HG03139 (cell line): ENCODE measurements at regions not wholly inside any gene's neighbourhood (a gene's known extent, or its start where the extent isn't known, plus 50 kb on each side); places are given as distances from the start of the nearest gene placed in this dataset.

Experiments
- ATAC-seq: cut with Tn5 transposase; IDR thresholded peaks from one replicate; pipeline ENCODE4 v1.9.1; 2021; ENCODE audit not compliant: unreplicated experiment

GRCh38 chr17:73694491-73694890, 50.2 kb upstream of the SDK2 start:
- ATAC-seq: no peak

- ATAC-seq: no peak
These were observed 50.9 kb upstream of the SDK2 start for GRCh38 chr17:73695035-73695738.

GRCh38 chr17:73696251-73696650, 52.0 kb upstream of the SDK2 start:
- no peak for ATAC-seq

- no peak for ATAC-seq
These were observed 53.6 kb upstream of the SDK2 start for GRCh38 chr17:73697872-73698271.

GRCh38 chr17:73698966-73699365, 54.7 kb upstream of the SDK2 start:
- no peak for ATAC-seq

- ATAC-seq: no peak
These were observed 57.5 kb upstream of the SDK2 start for GRCh38 chr17:73701701-73702100.

- ATAC-seq: no peak
These were observed 58.9 kb upstream of the SDK2 start for GRCh38 chr17:73703192-73703591.

- ATAC-seq: no peak
These were observed 59.7 kb upstream of the SDK2 start for GRCh38 chr17:73703917-73704316.

GRCh38 chr17:73705594-73705993, 61.3 kb upstream of the SDK2 start:
- no peak for ATAC-seq

- no peak for ATAC-seq
These were observed 62.2 kb upstream of the SDK2 start for GRCh38 chr17:73706428-73706827.

GRCh38 chr17:73706858-73707257, 62.6 kb upstream of the SDK2 start:
- ATAC-seq: no peak

- no peak for ATAC-seq
These were observed 63.1 kb upstream of the SDK2 start for GRCh38 chr17:73707358-73707757.

- ATAC-seq: no peak
These were observed 65.9 kb upstream of the SDK2 start for GRCh38 chr17:73710095-73710592.

- no peak for ATAC-seq
These were observed 66.9 kb upstream of the SDK2 start for GRCh38 chr17:73711184-73711583.

- ATAC-seq: no peak
These were observed 67.7 kb upstream of the SDK2 start for GRCh38 chr17:73711916-73712315.

GRCh38 chr17:73713136-73713535, 68.9 kb upstream of the SDK2 start:
- no peak for ATAC-seq

- no peak for ATAC-seq
These were observed 71.5 kb upstream of the SDK2 start for GRCh38 chr17:73715769-73716168.

GRCh38 chr17:73717690-73718089, 73.4 kb upstream of the SDK2 start:
- ATAC-seq: no peak

GRCh38 chr17:73718362-73718761, 74.1 kb upstream of the SDK2 start:
- no peak for ATAC-seq

- no peak for ATAC-seq
These were observed 74.7 kb upstream of the SDK2 start for GRCh38 chr17:73718912-73719311.

- ATAC-seq: no peak
These were observed 75.4 kb upstream of the SDK2 start for GRCh38 chr17:73719588-73720071.

GRCh38 chr17:73720187-73720834, 76.1 kb upstream of the SDK2 start:
- ATAC-seq: no peak
